Neural progenitor cell (in vitro differentiated cells): ENCODE measurements at regions not wholly inside any gene's neighbourhood (a gene's known extent, or its start where the extent isn't known, plus 50 kb on each side); places are given as distances from the start of the nearest gene placed in this dataset.

Experiments
- DNase-seq: peaks from one replicate; pipeline ENCODE4 v3.0.0-alpha.2; 2016; ENCODE audit warnings: low spot score
- H2AFZ ChIP-seq: fragments of 200-600 bp; sonication (generic); replicated peaks from 2 replicates; pipeline ENCODE4 v1.6.1; 2016; ENCODE audit warnings: antibody characterized with exemption
- H3F3A ChIP-seq: fragments of 200-600 bp; sonication (generic); 2 replicates; pipeline ENCODE4 v1.6.1; 2016; ENCODE audit warnings: antibody characterized with exemption, low read depth
- H3K27ac ChIP-seq: fragments of 200-600 bp; sonication (generic); 2 replicates; pipeline ENCODE4 v1.5.1; 2016; ENCODE audit warnings: mild to moderate bottlenecking
- H3K27me3 ChIP-seq: fragments of 200-600 bp; sonication (generic); 2 replicates; pipeline ENCODE4 v1.6.1; 2016; ENCODE audit warnings: mild to moderate bottlenecking, moderate library complexity
- H3K36me3 ChIP-seq: fragments of 200-600 bp; sonication (generic); 2 replicates; pipeline ENCODE4 v1.5.1; 2016
- H3K4me1 ChIP-seq: fragments of 200-600 bp; sonication (generic); 2 replicates; pipeline ENCODE4 v1.6.1; 2016; ENCODE audit warnings: mixed run types
- H3K4me2 ChIP-seq: fragments of 200-600 bp; sonication (generic); 2 replicates; pipeline ENCODE4 v1.6.1; 2016
- H3K4me3 ChIP-seq: fragments of 200-600 bp; sonication (generic); 2 replicates; pipeline ENCODE4 v1.5.1; 2016
- H3K79me2 ChIP-seq: fragments of 200-600 bp; sonication (generic); 2 replicates; pipeline ENCODE4 v1.6.1; 2016; ENCODE audit warnings: low read depth
- H3K9ac ChIP-seq: fragments of 200-600 bp; sonication (generic); 2 replicates; pipeline ENCODE4 v1.6.1; 2016
- H3K9me3 ChIP-seq: fragments of 200-600 bp; sonication (generic); 2 replicates; pipeline ENCODE4 v1.5.1; 2016; ENCODE audit warnings: low read depth
- H4K20me1 ChIP-seq: fragments of 200-600 bp; sonication (generic); 2 replicates; pipeline ENCODE4 v1.6.1; 2016; ENCODE audit warnings: low read depth
- H3K27ac Mint-ChIP-seq: 3 replicates; pipeline ENCODE4 v1.8.0; 2021; ENCODE audit warnings: mixed read lengths
- H3K27me3 Mint-ChIP-seq: 2 replicates; pipeline ENCODE4 v1.8.0; 2022; ENCODE audit warnings: low read depth, mild to moderate bottlenecking, inconsistent platforms, moderate library complexity, mixed read lengths; ENCODE audit not compliant: insufficient read depth
- H3K36me3 Mint-ChIP-seq: 3 replicates; pipeline ENCODE4 v1.8.0; 2021; ENCODE audit warnings: mixed read lengths
- H3K4me1 Mint-ChIP-seq: 3 replicates; pipeline ENCODE4 v1.8.0; 2021; ENCODE audit warnings: mixed read lengths
- H3K4me3 Mint-ChIP-seq: 3 replicates; pipeline ENCODE4 v1.8.0; 2021; ENCODE audit warnings: mild to moderate bottlenecking, moderate library complexity, mixed read lengths
- H3K9me3 Mint-ChIP-seq: 3 replicates; pipeline ENCODE4 v1.8.0; 2020; ENCODE audit warnings: mixed read lengths
- EZH2 ChIP-seq: fragments of 200-600 bp; sonication (generic); IDR thresholded peaks from 2 replicates; pipeline ENCODE4 v1.6.1; 2017; ENCODE audit warnings: antibody characterized with exemption, mild to moderate bottlenecking, moderate library complexity
- EZH2phosphoT487 ChIP-seq: fragments of 200-600 bp; sonication (generic); IDR thresholded peaks from 2 replicates; pipeline ENCODE4 v1.6.1; 2017; ENCODE audit warnings: antibody characterized with exemption
- TF ChIP-seq, protein P1 (sequence below): fragments of 200-600 bp; sonication (generic); IDR thresholded peaks from 2 replicates; pipeline ENCODE4 v1.5.1; 2017; ENCODE audit warnings: antibody characterized with exemption, mild to moderate bottlenecking

GRCh38 chrX:101774340-101774739 lies 114.7 kb upstream of the ARMCX2 start:
- Histone ChIP-seq H3K27me3 (no peaks in the 10 kb centered on the region), H3F3A (no peaks in the 10 kb centered on the region), H3K79me2 (no peaks in the 10 kb centered on the region), H3K4me3 (no peak overlapping the region), H3K4me1 (no peaks in the 10 kb centered on the region), H3K9ac (no peak overlapping the region), H3K36me3 (no peaks in the 10 kb centered on the region), H3K4me2 (no peak overlapping the region), H2AFZ (no peak overlapping the region), H3K9me3 (no peaks in the 10 kb centered on the region), H4K20me1 (no peaks in the 10 kb centered on the region), H3K27ac (no peak overlapping the region)
- Mint-ChIP-seq H3K27me3 (no peaks in the 10 kb centered on the region), H3K27ac (no peak overlapping the region), H3K36me3 (no peaks in the 10 kb centered on the region), H3K4me1 (no peaks in the 10 kb centered on the region), H3K9me3 (peaks cover 11% of the 10 kb centered on the region), H3K4me3 (no peak overlapping the region)
- DNase-seq: no peak
- TF ChIP-seq EZH2phosphoT487 (no peak), EZH2 (no peak)
- TF ChIP-seq, protein P1, sequence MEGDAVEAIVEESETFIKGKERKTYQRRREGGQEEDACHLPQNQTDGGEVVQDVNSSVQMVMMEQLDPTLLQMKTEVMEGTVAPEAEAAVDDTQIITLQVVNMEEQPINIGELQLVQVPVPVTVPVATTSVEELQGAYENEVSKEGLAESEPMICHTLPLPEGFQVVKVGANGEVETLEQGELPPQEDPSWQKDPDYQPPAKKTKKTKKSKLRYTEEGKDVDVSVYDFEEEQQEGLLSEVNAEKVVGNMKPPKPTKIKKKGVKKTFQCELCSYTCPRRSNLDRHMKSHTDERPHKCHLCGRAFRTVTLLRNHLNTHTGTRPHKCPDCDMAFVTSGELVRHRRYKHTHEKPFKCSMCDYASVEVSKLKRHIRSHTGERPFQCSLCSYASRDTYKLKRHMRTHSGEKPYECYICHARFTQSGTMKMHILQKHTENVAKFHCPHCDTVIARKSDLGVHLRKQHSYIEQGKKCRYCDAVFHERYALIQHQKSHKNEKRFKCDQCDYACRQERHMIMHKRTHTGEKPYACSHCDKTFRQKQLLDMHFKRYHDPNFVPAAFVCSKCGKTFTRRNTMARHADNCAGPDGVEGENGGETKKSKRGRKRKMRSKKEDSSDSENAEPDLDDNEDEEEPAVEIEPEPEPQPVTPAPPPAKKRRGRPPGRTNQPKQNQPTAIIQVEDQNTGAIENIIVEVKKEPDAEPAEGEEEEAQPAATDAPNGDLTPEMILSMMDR: no peak

- Histone ChIP-seq H2AFZ (no peak overlapping the region), H3K9me3 (no peaks in the 10 kb centered on the region), H3K36me3 (no peaks in the 10 kb centered on the region), H3K9ac (no peak overlapping the region), H3K4me1 (no peaks in the 10 kb centered on the region), H4K20me1 (no peaks in the 10 kb centered on the region), H3K4me3 (no peak overlapping the region), H3K79me2 (no peaks in the 10 kb centered on the region), H3K27me3 (no peaks in the 10 kb centered on the region), H3F3A (no peaks in the 10 kb centered on the region), H3K27ac (no peak overlapping the region), H3K4me2 (no peak overlapping the region)
- TF ChIP-seq EZH2 (no peak), EZH2phosphoT487 (no peak)
- TF ChIP-seq, protein P1: no peak
- Mint-ChIP-seq H3K4me1 (no peaks in the 10 kb centered on the region), H3K4me3 (no peak overlapping the region), H3K27ac (no peak overlapping the region), H3K9me3 (peaks cover 2% of the 10 kb centered on the region), H3K36me3 (no peaks in the 10 kb centered on the region), H3K27me3 (peaks cover 2% of the 10 kb centered on the region)
- no peak for DNase-seq
Observed at GRCh38 chrX:101764538-101764937, 104.9 kb upstream of the ARMCX2 start.

- H3K27ac ChIP-seq: no peak overlapping the region
Observed at GRCh38 chrX:101759000-101759399, 99.3 kb upstream of the ARMCX2 start.

More at GRCh38 chrX:101759000-101759399, 99.3 kb upstream of the ARMCX2 start:
- no peak overlapping the region for H3K27ac Mint-ChIP-seq
- no peaks in the 10 kb centered on the region for H3K79me2 ChIP-seq
- TF ChIP-seq, protein P1: peak; percentile 54
- no peak for TF ChIP-seq EZH2
- TF ChIP-seq EZH2phosphoT487: no peak
- no peaks in the 10 kb centered on the region for H3K27me3 ChIP-seq
- no peaks in the 10 kb centered on the region for H3K36me3 Mint-ChIP-seq
- no peaks in the 10 kb centered on the region for H4K20me1 ChIP-seq
- H3K9me3 Mint-ChIP-seq: no peaks in the 10 kb centered on the region
- DNase-seq: peak; percentile 75
- no peaks in the 10 kb centered on the region for H3K9me3 ChIP-seq
- no peak overlapping the region for H3K9ac ChIP-seq
- no peak overlapping the region for H2AFZ ChIP-seq
- H3K4me1 ChIP-seq: no peaks in the 10 kb centered on the region
- no peaks in the 10 kb centered on the region for H3K27me3 Mint-ChIP-seq
- no peaks in the 10 kb centered on the region for H3K36me3 ChIP-seq
- no peak overlapping the region for H3K4me2 ChIP-seq
- H3K4me3 Mint-ChIP-seq: no peak overlapping the region
- no peak overlapping the region for H3K4me3 ChIP-seq
- H3K4me1 Mint-ChIP-seq: no peaks in the 10 kb centered on the region
- H3F3A ChIP-seq: no peaks in the 10 kb centered on the region
